ENCODE measurements at regions not wholly inside any gene's neighbourhood (a gene's known extent, or its start where the extent isn't known, plus 50 kb on each side); places are given as distances from the start of the nearest gene placed in this dataset.

DNA sequence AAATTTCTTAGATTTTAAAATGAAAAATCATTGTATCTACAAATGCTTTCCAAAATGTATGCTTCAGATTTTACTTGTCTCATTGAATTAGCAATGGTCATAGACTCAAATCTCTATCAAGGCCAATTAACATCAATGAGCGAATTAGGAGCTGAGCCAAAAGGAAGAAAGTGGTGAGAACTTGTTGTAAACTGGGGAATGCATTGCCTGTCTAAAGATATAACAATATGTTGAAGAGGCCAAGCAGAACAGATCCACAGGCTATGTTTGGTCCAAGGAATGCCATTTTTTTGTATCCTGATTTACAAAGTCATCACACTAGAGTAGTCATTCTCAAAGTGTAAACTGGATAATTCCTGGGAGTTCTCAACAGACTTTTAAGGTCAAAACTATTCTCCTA is 370.7 kb downstream of the GJA1 start:
- no peak for TF ChIP-seq CTCF (conservative IDR thresholded peaks at IDR 0.05; ENCODE audit: low read length)
- no peak for TF ChIP-seq EZH2phosphoT487 (IDR thresholded peaks at IDR 0.05; ENCODE audit: borderline replicate concordance)

Data from Loucy (cell line).